ENCODE measurements at regions not wholly inside any gene's neighbourhood (a gene's known extent, or its start where the extent isn't known, plus 50 kb on each side); places are given as distances from the start of the nearest gene placed in this dataset.
"Not testable (repeated sequence)": the region's sequence is repeated elsewhere in the genome, so short reads cannot be mapped to it uniquely, and the experiment has no call there.

GRCh38 chr4:8732681-8733243, 138.9 kb downstream of the HMX1 start:
- DNase-seq, result no peak

GRCh38 chr4:8732092-8732491, 139.5 kb downstream of the CPZ start:
- DNase-seq, result no peak

- no peak for DNase-seq
Observed at GRCh38 chr4:8731364-8731763, 138.8 kb downstream of the CPZ start.

- DNase-seq, result no peak
Observed at GRCh38 chr4:8730681-8731080, 138.1 kb downstream of the CPZ start.

GRCh38 chr4:8730159-8730558, 137.6 kb downstream of the CPZ start:
- no peak for DNase-seq

- no peak for DNase-seq
Observed at GRCh38 chr4:8729408-8730149, 137.0 kb downstream of the CPZ start.

GRCh38 chr4:8728536-8729407, 136.2 kb downstream of the CPZ start:
- DNase-seq, result no peak

GRCh38 chr4:8727546-8728510, 135.3 kb downstream of the CPZ start:
- no peak for DNase-seq

GRCh38 chr4:8727131-8727530, 134.6 kb downstream of the CPZ start:
- DNase-seq, result no peak

- DNase-seq, result no peak
Observed at GRCh38 chr4:8726344-8726851, 133.8 kb downstream of the CPZ start.

- DNase-seq, result no peak
Observed at GRCh38 chr4:8725845-8726244, 133.3 kb downstream of the CPZ start.

GRCh38 chr4:8725071-8725841, 132.7 kb downstream of the CPZ start:
- DNase-seq, result no peak

GRCh38 chr4:8724436-8725070, 132.0 kb downstream of the CPZ start:
- no peak for DNase-seq

- DNase-seq, result no peak
Observed at GRCh38 chr4:8723222-8723980, 130.8 kb downstream of the CPZ start.

GRCh38 chr4:8722556-8722955, 130.0 kb downstream of the CPZ start:
- no peak for DNase-seq

- no peak for DNase-seq
Observed at GRCh38 chr4:8721621-8722020, 129.1 kb downstream of the CPZ start.

- no peak for DNase-seq
Observed at GRCh38 chr4:8719421-8719820, 126.9 kb downstream of the CPZ start.

GRCh38 chr4:8717470-8717869, 124.9 kb downstream of the CPZ start:
- not testable (repeated sequence) for DNase-seq

GRCh38 chr4:8710946-8711345, 118.4 kb downstream of the CPZ start:
- DNase-seq, result no peak

- no peak for DNase-seq
Observed at GRCh38 chr4:8710416-8710815, 117.9 kb downstream of the CPZ start.

All from hematopoietic multipotent progenitor cell treated with erythropoietin and hydrocortisone succinate and interleukin-3 and kit ligand, for 6 days (in vitro differentiated cells).